GM23338 (cell line): ENCODE measurements at regions not wholly inside any gene's neighbourhood (a gene's known extent, or its start where the extent isn't known, plus 50 kb on each side); places are given as distances from the start of the nearest gene placed in this dataset.

Experiments
- ATAC-seq: fragments of 200-7000 bp; cut with Tn5 transposase; 3 replicates; pipeline ENCODE4 v1.9.1; 2020
- DNase-seq: peaks from one replicate; pipeline ENCODE4 v3.0.0-alpha.2; 2015; ENCODE audit warnings: low spot score
- H2AFZ ChIP-seq: fragments of 200-600 bp; sonication (generic); 2 replicates; pipeline ENCODE4 v1.8.0; 2016; ENCODE audit warnings: antibody characterized with exemption, mild to moderate bottlenecking, moderate library complexity
- H3F3A ChIP-seq: fragments of 200-600 bp; sonication (generic); replicated peaks from 2 replicates; pipeline ENCODE4 v1.8.0; 2017; ENCODE audit warnings: antibody characterized with exemption, mixed run types, low read depth
- H3K27ac ChIP-seq: fragments of 200-600 bp; sonication (generic); 2 replicates; pipeline ENCODE4 v1.6.1; 2016; ENCODE audit warnings: low read depth
- H3K27me3 ChIP-seq: fragments of 200-600 bp; sonication (generic); 2 replicates; pipeline ENCODE4 v1.8.0; 2016; ENCODE audit warnings: mild to moderate bottlenecking, mixed run types, moderate library complexity; ENCODE audit not compliant: insufficient read depth
- H3K36me3 ChIP-seq: fragments of 200-600 bp; sonication (generic); 2 replicates; pipeline ENCODE4 v1.8.0; 2016; ENCODE audit warnings: mild to moderate bottlenecking; ENCODE audit not compliant: insufficient read depth
- H3K4me1 ChIP-seq: fragments of 200-600 bp; sonication (generic); 2 replicates; pipeline ENCODE4 v1.8.0; 2016; ENCODE audit warnings: mild to moderate bottlenecking, moderate library complexity; ENCODE audit not compliant: insufficient read depth
- H3K4me2 ChIP-seq: fragments of 200-600 bp; sonication (generic); 2 replicates; pipeline ENCODE4 v1.7.1; 2017; ENCODE audit warnings: mixed run types
- H3K4me3 ChIP-seq: fragments of 200-600 bp; sonication (generic); 2 replicates; pipeline ENCODE4 v1.6.1; 2016; ENCODE audit warnings: mixed run types
- H3K79me2 ChIP-seq: fragments of 200-600 bp; sonication (generic); replicated peaks from 2 replicates; pipeline ENCODE4 v1.8.0; 2017; ENCODE audit warnings: mild to moderate bottlenecking; ENCODE audit not compliant: insufficient read depth
- H3K9me2 ChIP-seq: fragments of 200-600 bp; sonication (generic); 2 replicates; pipeline ENCODE4 v1.8.0; 2017; ENCODE audit not compliant: insufficient read depth
- H4K20me1 ChIP-seq: fragments of 200-600 bp; sonication (generic); replicated peaks from 2 replicates; pipeline ENCODE4 v1.8.0; 2017; ENCODE audit warnings: mild to moderate bottlenecking; ENCODE audit not compliant: insufficient read depth
- H3K27ac Mint-ChIP-seq: 2 replicates; pipeline ENCODE4 v1.8.0; 2020; ENCODE audit warnings: inconsistent platforms, mild to moderate bottlenecking, moderate library complexity, mixed read lengths
- H3K27me3 Mint-ChIP-seq: 3 replicates; pipeline ENCODE4 v1.8.0; 2022; ENCODE audit warnings: low read depth, mild to moderate bottlenecking, moderate library complexity, mixed read lengths, inconsistent platforms; ENCODE audit not compliant: insufficient read depth, poor library complexity
- H3K36me3 Mint-ChIP-seq: 3 replicates; pipeline ENCODE4 v1.8.0; 2021; ENCODE audit warnings: low read depth, mild to moderate bottlenecking, inconsistent platforms, moderate library complexity, mixed read lengths
- H3K4me1 Mint-ChIP-seq: 3 replicates; pipeline ENCODE4 v1.8.0; 2020; ENCODE audit warnings: mild to moderate bottlenecking, inconsistent platforms, mixed read lengths
- H3K4me3 Mint-ChIP-seq: 3 replicates; pipeline ENCODE4 v1.8.0; 2021; ENCODE audit warnings: moderate library complexity, mild to moderate bottlenecking, inconsistent platforms, mixed read lengths
- H3K9me3 Mint-ChIP-seq: 3 replicates; pipeline ENCODE4 v1.8.0; 2020; ENCODE audit warnings: moderate library complexity, mild to moderate bottlenecking, inconsistent platforms, mixed read lengths
- EZH2phosphoT487 ChIP-seq: fragments of 200-600 bp; sonication (generic); IDR thresholded peaks from one replicate; pipeline ENCODE4 v1.8.1; 2018; ENCODE audit warnings: antibody characterized with exemption; ENCODE audit not compliant: unreplicated experiment
- POLR2AphosphoS5 ChIP-seq: IDR thresholded peaks from 2 replicates; pipeline ENCODE4 v1.6.1; 2016; ENCODE audit warnings: antibody characterized with exemption, low read depth
- STAT1 ChIP-seq: IDR thresholded peaks from one replicate; pipeline ENCODE4 v1.6.1; 2016; ENCODE audit warnings: antibody characterized with exemption; ENCODE audit not compliant: unreplicated experiment
- ZNF331 ChIP-seq: fragments of 250-450 bp; sonication (Bioruptor Pico); IDR thresholded peaks from 2 replicates; pipeline ENCODE4 v1.5.0; 2020; ENCODE audit warnings: low read depth, mild to moderate bottlenecking, moderate library complexity
- TF ChIP-seq, protein P1 (sequence below): IDR thresholded peaks from one replicate; pipeline ENCODE4 v1.6.1; 2018; ENCODE audit warnings: antibody characterized with exemption; ENCODE audit not compliant: unreplicated experiment
- TF ChIP-seq, protein P2 (sequence below): IDR thresholded peaks from 2 replicates; pipeline ENCODE4 v1.6.1; 2016; ENCODE audit warnings: antibody characterized with exemption
- TF ChIP-seq, protein P3 (sequence below), 2 experiments: fragments of 200-600 bp in 1 of 2; sonication (generic) in 1 of 2; conservative IDR thresholded peaks; 2 replicates each; pipeline versions ENCODE4 v1.5.1 to v1.6.1; 2016 to 2017; ENCODE audit warnings: antibody characterized with exemption in 2 of 2, low read depth in 2 of 2, mild to moderate bottlenecking in 2 of 2, moderate library complexity in 1 of 2
- TF ChIP-seq, protein P4 (sequence below): fragments of 250-450 bp; sonication (Bioruptor Pico); IDR thresholded peaks from 2 replicates; pipeline ENCODE4 v1.5.0; 2020; ENCODE audit warnings: mild to moderate bottlenecking, moderate library complexity

DNA sequence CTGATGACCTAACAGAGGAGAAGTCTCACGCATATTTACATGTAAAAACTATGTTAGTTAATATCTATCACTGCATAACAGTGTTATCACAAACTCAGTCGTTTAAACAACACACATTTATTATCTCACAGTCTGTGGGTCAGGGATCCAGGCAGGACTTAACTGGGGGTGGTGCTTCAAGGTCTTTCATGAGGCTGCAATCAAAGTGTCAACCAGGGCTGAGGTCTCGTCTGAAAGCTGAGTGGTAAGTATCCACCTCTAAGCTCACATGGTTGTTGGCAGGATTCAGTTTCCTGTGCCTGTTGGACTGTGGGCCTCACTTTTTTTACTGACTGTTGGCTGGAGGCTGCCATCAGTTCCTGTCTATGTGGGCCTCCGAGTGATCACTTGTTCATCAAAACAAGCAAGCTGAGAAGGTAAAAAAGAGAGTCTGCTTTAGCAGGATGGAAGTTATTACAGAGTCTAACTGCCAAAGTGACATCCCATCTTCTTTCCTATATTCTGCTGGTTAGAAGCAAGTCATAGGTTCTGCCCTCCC, 188.6 kb downstream of the CARTPT start (continued):
- TF ChIP-seq, protein P1, sequence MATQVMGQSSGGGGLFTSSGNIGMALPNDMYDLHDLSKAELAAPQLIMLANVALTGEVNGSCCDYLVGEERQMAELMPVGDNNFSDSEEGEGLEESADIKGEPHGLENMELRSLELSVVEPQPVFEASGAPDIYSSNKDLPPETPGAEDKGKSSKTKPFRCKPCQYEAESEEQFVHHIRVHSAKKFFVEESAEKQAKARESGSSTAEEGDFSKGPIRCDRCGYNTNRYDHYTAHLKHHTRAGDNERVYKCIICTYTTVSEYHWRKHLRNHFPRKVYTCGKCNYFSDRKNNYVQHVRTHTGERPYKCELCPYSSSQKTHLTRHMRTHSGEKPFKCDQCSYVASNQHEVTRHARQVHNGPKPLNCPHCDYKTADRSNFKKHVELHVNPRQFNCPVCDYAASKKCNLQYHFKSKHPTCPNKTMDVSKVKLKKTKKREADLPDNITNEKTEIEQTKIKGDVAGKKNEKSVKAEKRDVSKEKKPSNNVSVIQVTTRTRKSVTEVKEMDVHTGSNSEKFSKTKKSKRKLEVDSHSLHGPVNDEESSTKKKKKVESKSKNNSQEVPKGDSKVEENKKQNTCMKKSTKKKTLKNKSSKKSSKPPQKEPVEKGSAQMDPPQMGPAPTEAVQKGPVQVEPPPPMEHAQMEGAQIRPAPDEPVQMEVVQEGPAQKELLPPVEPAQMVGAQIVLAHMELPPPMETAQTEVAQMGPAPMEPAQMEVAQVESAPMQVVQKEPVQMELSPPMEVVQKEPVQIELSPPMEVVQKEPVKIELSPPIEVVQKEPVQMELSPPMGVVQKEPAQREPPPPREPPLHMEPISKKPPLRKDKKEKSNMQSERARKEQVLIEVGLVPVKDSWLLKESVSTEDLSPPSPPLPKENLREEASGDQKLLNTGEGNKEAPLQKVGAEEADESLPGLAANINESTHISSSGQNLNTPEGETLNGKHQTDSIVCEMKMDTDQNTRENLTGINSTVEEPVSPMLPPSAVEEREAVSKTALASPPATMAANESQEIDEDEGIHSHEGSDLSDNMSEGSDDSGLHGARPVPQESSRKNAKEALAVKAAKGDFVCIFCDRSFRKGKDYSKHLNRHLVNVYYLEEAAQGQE = no peak
- TF ChIP-seq, protein P2, sequence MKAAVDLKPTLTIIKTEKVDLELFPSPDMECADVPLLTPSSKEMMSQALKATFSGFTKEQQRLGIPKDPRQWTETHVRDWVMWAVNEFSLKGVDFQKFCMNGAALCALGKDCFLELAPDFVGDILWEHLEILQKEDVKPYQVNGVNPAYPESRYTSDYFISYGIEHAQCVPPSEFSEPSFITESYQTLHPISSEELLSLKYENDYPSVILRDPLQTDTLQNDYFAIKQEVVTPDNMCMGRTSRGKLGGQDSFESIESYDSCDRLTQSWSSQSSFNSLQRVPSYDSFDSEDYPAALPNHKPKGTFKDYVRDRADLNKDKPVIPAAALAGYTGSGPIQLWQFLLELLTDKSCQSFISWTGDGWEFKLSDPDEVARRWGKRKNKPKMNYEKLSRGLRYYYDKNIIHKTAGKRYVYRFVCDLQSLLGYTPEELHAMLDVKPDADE = no peak
- TF ChIP-seq POLR2AphosphoS5 (no peak), EZH2phosphoT487 (no peak)

DNA sequence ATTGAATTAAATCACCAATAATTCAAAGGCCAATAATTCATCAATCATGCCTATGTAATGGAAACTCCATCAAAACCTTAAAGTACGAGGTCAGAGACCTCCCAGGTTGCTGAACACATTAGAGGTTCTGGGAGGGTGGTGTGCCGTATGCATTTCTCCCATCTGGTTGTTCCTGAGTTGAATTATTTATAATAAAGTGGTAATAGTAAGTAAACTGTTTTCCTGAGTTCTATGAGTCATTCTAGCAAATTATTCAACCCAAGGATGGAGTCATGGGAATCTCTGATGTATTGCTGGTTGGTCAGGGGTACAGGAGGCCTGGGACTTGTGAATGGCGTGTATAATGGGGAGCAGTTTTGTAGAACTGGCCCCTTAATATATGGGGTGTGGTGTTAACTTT, 191.7 kb downstream of the CARTPT start:
- H3K36me3 Mint-ChIP-seq = no peaks in the 10 kb centered on the region
- TF ChIP-seq STAT1 (no peak), POLR2AphosphoS5 (no peak), ZNF331 (CRISPR knock-in tag) (no peak)
- TF ChIP-seq, protein P1 = no peak
- TF ChIP-seq, protein P3, sequence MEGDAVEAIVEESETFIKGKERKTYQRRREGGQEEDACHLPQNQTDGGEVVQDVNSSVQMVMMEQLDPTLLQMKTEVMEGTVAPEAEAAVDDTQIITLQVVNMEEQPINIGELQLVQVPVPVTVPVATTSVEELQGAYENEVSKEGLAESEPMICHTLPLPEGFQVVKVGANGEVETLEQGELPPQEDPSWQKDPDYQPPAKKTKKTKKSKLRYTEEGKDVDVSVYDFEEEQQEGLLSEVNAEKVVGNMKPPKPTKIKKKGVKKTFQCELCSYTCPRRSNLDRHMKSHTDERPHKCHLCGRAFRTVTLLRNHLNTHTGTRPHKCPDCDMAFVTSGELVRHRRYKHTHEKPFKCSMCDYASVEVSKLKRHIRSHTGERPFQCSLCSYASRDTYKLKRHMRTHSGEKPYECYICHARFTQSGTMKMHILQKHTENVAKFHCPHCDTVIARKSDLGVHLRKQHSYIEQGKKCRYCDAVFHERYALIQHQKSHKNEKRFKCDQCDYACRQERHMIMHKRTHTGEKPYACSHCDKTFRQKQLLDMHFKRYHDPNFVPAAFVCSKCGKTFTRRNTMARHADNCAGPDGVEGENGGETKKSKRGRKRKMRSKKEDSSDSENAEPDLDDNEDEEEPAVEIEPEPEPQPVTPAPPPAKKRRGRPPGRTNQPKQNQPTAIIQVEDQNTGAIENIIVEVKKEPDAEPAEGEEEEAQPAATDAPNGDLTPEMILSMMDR (conservative IDR thresholded peaks at IDR 0.05; ENCODE audit: low read depth in 2 of 2) = no peak
- TF ChIP-seq, protein P4, sequence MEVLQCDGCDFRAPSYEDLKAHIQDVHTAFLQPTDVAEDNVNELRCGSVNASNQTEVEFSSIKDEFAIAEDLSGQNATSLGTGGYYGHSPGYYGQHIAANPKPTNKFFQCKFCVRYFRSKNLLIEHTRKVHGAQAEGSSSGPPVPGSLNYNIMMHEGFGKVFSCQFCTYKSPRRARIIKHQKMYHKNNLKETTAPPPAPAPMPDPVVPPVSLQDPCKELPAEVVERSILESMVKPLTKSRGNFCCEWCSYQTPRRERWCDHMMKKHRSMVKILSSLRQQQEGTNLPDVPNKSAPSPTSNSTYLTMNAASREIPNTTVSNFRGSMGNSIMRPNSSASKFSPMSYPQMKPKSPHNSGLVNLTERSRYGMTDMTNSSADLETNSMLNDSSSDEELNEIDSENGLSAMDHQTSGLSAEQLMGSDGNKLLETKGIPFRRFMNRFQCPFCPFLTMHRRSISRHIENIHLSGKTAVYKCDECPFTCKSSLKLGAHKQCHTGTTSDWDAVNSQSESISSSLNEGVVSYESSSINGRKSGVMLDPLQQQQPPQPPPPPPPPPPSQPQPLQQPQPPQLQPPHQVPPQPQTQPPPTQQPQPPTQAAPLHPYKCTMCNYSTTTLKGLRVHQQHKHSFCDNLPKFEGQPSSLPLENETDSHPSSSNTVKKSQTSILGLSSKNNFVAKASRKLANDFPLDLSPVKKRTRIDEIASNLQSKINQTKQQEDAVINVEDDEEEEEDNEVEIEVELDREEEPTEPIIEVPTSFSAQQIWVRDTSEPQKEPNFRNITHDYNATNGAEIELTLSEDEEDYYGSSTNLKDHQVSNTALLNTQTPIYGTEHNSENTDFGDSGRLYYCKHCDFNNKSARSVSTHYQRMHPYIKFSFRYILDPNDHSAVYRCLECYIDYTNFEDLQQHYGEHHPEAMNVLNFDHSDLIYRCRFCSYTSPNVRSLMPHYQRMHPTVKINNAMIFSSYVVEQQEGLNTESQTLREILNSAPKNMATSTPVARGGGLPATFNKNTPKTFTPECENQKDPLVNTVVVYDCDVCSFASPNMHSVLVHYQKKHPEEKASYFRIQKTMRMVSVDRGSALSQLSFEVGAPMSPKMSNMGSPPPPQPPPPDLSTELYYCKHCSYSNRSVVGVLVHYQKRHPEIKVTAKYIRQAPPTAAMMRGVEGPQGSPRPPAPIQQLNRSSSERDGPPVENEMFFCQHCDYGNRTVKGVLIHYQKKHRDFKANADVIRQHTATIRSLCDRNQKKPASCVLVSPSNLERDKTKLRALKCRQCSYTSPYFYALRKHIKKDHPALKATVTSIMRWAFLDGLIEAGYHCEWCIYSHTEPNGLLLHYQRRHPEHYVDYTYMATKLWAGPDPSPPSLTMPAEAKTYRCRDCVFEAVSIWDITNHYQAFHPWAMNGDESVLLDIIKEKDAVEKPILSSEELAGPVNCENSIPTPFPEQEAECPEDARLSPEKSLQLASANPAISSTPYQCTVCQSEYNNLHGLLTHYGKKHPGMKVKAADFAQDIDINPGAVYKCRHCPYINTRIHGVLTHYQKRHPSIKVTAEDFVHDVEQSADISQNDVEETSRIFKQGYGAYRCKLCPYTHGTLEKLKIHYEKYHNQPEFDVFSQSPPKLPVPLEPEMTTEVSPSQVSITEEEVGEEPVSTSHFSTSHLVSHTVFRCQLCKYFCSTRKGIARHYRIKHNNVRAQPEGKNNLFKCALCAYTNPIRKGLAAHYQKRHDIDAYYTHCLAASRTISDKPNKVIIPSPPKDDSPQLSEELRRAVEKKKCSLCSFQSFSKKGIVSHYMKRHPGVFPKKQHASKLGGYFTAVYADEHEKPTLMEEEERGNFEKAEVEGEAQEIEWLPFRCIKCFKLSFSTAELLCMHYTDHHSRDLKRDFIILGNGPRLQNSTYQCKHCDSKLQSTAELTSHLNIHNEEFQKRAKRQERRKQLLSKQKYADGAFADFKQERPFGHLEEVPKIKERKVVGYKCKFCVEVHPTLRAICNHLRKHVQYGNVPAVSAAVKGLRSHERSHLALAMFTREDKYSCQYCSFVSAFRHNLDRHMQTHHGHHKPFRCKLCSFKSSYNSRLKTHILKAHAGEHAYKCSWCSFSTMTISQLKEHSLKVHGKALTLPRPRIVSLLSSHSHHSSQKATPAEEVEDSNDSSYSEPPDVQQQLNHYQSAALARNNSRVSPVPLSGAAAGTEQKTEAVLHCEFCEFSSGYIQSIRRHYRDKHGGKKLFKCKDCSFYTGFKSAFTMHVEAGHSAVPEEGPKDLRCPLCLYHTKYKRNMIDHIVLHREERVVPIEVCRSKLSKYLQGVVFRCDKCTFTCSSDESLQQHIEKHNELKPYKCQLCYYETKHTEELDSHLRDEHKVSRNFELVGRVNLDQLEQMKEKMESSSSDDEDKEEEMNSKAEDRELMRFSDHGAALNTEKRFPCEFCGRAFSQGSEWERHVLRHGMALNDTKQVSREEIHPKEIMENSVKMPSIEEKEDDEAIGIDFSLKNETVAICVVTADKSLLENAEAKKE (CRISPR knock-in tag) = no peak

More for the DNA sequence above, 191.7 kb downstream of the CARTPT start:
- no peaks in the 10 kb centered on the region for H3K79me2 ChIP-seq
- H3K4me2 ChIP-seq = no peak overlapping the region
- no peak overlapping the region for H3K27ac ChIP-seq
- H3K9me2 ChIP-seq = no peaks in the 10 kb centered on the region
- H4K20me1 ChIP-seq = no peaks in the 10 kb centered on the region
- no peak overlapping the region for H3K4me3 ChIP-seq
- H3K4me1 Mint-ChIP-seq = no peaks in the 10 kb centered on the region; the same call in 2 of the 3 replicates
- DNase-seq (no peak), ATAC-seq (no peak)
- no peak overlapping the region for H2AFZ ChIP-seq
- H3K9me3 Mint-ChIP-seq = peaks cover 1% of the 10 kb centered on the region; the same call in 1 of the 3 replicates
- no peaks in the 10 kb centered on the region for H3K4me1 ChIP-seq
- H3K27ac Mint-ChIP-seq = no peak overlapping the region
- no peaks in the 10 kb centered on the region for H3K27me3 ChIP-seq
- H3K27me3 Mint-ChIP-seq = no peaks in the 10 kb centered on the region
- no peaks in the 10 kb centered on the region for H3F3A ChIP-seq
- H3K36me3 ChIP-seq = no peaks in the 10 kb centered on the region
- H3K4me3 Mint-ChIP-seq = no peak overlapping the region
